Left ventricle myocardium inferior (tissue), 1 donor: ENCODE measurements at regions not wholly inside any gene's neighbourhood (a gene's known extent, or its start where the extent isn't known, plus 50 kb on each side); places are given as distances from the start of the nearest gene placed in this dataset.

Source experiments
- DNase-seq: peaks from one replicate; pipeline ENCODE4 v3.0.0-alpha.2; 2020
- H3K27ac ChIP-seq: fragments of 200-600 bp; replicated peaks from 2 replicates; pipeline ENCODE4 v1.8.0; 2021
- H3K27me3 ChIP-seq: fragments of 200-600 bp; 2 replicates; pipeline ENCODE4 v1.8.0; 2021; ENCODE audit warnings: low read depth
- H3K36me3 ChIP-seq: fragments of 200-600 bp; 2 replicates; pipeline ENCODE4 v1.8.0; 2021
- H3K4me1 ChIP-seq: fragments of 200-600 bp; 2 replicates; pipeline ENCODE4 v1.8.0; 2021
- H3K4me3 ChIP-seq: fragments of 200-600 bp; 2 replicates; pipeline ENCODE4 v1.8.0; 2021; ENCODE audit warnings: mild to moderate bottlenecking, moderate library complexity
- H3K9me3 ChIP-seq: fragments of 200-600 bp; replicated peaks from 2 replicates; pipeline ENCODE4 v1.8.0; 2021
- intact Hi-C: fragments of 100-400 bp; cut with micrococcal nuclease; formaldehyde crosslinking; loops from one replicate; pipeline ENCODE4 v1.11.0; 2022
- TF ChIP-seq, protein P1 (sequence below): fragments of 200-600 bp; IDR thresholded peaks from 2 replicates; pipeline ENCODE4 v1.8.0; 2021; ENCODE audit warnings: antibody characterized with exemption, mild to moderate bottlenecking, borderline replicate concordance
- donor health status: DM: no; HTN: yes; CAD: no; lungs with severe emphysema.

- no peaks in the 10 kb centered on the region for H3K36me3 ChIP-seq
- no peak overlapping the region for H3K4me3 ChIP-seq
- TF ChIP-seq, protein P1, sequence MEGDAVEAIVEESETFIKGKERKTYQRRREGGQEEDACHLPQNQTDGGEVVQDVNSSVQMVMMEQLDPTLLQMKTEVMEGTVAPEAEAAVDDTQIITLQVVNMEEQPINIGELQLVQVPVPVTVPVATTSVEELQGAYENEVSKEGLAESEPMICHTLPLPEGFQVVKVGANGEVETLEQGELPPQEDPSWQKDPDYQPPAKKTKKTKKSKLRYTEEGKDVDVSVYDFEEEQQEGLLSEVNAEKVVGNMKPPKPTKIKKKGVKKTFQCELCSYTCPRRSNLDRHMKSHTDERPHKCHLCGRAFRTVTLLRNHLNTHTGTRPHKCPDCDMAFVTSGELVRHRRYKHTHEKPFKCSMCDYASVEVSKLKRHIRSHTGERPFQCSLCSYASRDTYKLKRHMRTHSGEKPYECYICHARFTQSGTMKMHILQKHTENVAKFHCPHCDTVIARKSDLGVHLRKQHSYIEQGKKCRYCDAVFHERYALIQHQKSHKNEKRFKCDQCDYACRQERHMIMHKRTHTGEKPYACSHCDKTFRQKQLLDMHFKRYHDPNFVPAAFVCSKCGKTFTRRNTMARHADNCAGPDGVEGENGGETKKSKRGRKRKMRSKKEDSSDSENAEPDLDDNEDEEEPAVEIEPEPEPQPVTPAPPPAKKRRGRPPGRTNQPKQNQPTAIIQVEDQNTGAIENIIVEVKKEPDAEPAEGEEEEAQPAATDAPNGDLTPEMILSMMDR: no peak
- no peak overlapping the region for H3K27ac ChIP-seq
- no peak for DNase-seq
- intact Hi-C loops: no loop called here
- no peaks in the 10 kb centered on the region for H3K9me3 ChIP-seq
- no peaks in the 10 kb centered on the region for H3K4me1 ChIP-seq
- H3K27me3 ChIP-seq: no peaks in the 10 kb centered on the region
Measured at GRCh38 chr11:88448131-88448670, 110.7 kb upstream of the CTSC start.

- Histone ChIP-seq H3K9me3 (no peaks in the 10 kb centered on the region), H3K27ac (no peak overlapping the region), H3K36me3 (no peaks in the 10 kb centered on the region), H3K4me3 (no peak overlapping the region), H3K27me3 (no peaks in the 10 kb centered on the region), H3K4me1 (no peaks in the 10 kb centered on the region)
- TF ChIP-seq, protein P1: no peak
- intact Hi-C loops: no loop called here
- DNase-seq: no peak
Measured at GRCh38 chr11:88447281-88447680, 109.7 kb upstream of the CTSC start.

GRCh38 chr11:88439356-88439755 lies 101.8 kb upstream of the CTSC start:
- TF ChIP-seq, protein P1: no peak
- Histone ChIP-seq H3K9me3 (peaks cover 10% of the 10 kb centered on the region), H3K4me1 (no peaks in the 10 kb centered on the region), H3K27me3 (no peaks in the 10 kb centered on the region), H3K4me3 (no peak overlapping the region), H3K36me3 (no peaks in the 10 kb centered on the region), H3K27ac (no peak overlapping the region)
- no peak for DNase-seq
- intact Hi-C loops: no loop called here

- Histone ChIP-seq H3K27ac (no peak overlapping the region), H3K36me3 (no peaks in the 10 kb centered on the region), H3K27me3 (no peaks in the 10 kb centered on the region), H3K4me1 (no peaks in the 10 kb centered on the region), H3K9me3 (peaks cover 10% of the 10 kb centered on the region), H3K4me3 (no peak overlapping the region)
- TF ChIP-seq, protein P1: no peak
- intact Hi-C loops: no loop called here
- no peak for DNase-seq
Measured at GRCh38 chr11:88438721-88439120, 101.2 kb upstream of the CTSC start.

DNA sequence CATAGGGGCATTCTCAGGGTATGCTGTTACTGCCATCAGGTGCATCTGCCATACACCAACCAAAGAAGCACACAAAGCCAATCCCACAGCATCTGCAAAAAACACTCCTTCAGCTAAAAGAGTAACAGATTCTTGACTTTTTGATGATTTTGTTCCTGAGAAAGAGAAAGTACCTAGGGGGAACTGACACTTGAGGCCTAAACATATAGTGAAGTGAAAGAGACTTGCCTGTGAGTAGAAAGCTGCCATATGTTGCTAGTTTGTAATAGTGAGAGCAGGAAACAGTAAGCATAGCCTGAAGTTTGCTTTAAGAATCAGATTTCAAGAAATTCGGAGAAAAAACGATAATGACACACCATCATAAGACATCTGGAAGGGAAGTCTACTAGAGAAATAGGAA lies 97.9 kb upstream of the CTSC start:
- H3K36me3 ChIP-seq: no peaks in the 10 kb centered on the region
- DNase-seq: no peak
- H3K27ac ChIP-seq: no peak overlapping the region
- peaks cover 10% of the 10 kb centered on the region for H3K9me3 ChIP-seq
- no peaks in the 10 kb centered on the region for H3K27me3 ChIP-seq
- intact Hi-C loops: no loop called here
- H3K4me1 ChIP-seq: no peaks in the 10 kb centered on the region
- no peak overlapping the region for H3K4me3 ChIP-seq
- TF ChIP-seq, protein P1: no peak
